ENCODE measurements at regions not wholly inside any gene's neighbourhood (a gene's known extent, or its start where the extent isn't known, plus 50 kb on each side); places are given as distances from the start of the nearest gene placed in this dataset.

- POLR2A ChIA-PET = no interaction called here
- intact Hi-C loops (cut with micrococcal nuclease) = loop anchor here (5.0 kb wide), 1 partner anchor 337 kb away; no protein-coding TSS in a partner anchor
- H2AFZ ChIP-seq (ENCODE audit: low read depth, low read length) = no peak overlapping the region
Observed at GRCh38 chr5:86675311-86675710, 57.6 kb downstream of the COX7C start.

More at GRCh38 chr5:86675311-86675710, 57.6 kb downstream of the COX7C start:
- DNase-seq (ENCODE audit: low read depth, low spot score) = no peak
- CTCF ChIA-PET = interaction anchor here (1.1 kb wide), 1 partner anchor 293 kb away, joined by 4 read pairs; no protein-coding TSS in a partner anchor
- Histone ChIP-seq H3K4me2 (ENCODE audit: insufficient read depth, low read length) (no peak overlapping the region), H3K36me3 (ENCODE audit: control insufficient read depth in 2 of 2, extremely low read depth in 1 of 2, insufficient read depth in 2 of 2, low read length in 2 of 2) (no peaks in the 10 kb centered on the region), H3K79me2 (ENCODE audit: control insufficient read depth, insufficient read depth, low read length) (no peaks in the 10 kb centered on the region), H3K4me3 (replicated peaks in 1 of 3; ENCODE audit: insufficient read depth in 1 of 3, low read depth in 1 of 3, low read length in 3 of 3) (no peak overlapping the region), H3K27ac (ENCODE audit: insufficient read depth, low read depth, low read length) (no peak overlapping the region), H3K9me1 (replicated peaks; ENCODE audit: control insufficient read depth, extremely low read depth, insufficient read depth, low read length) (no peaks in the 10 kb centered on the region), H3K27me3 (ENCODE audit: control insufficient read depth in 2 of 2, insufficient read depth in 2 of 2, low read length in 2 of 2) (no peaks in the 10 kb centered on the region), H3K9ac (replicated peaks; ENCODE audit: extremely low read depth, insufficient read depth, low read length) (no peak overlapping the region), H4K20me1 (replicated peaks; ENCODE audit: control insufficient read depth, extremely low read depth, insufficient read depth, low read length) (no peaks in the 10 kb centered on the region), H3K4me1 (ENCODE audit: control insufficient read depth, extremely low read depth, insufficient read depth, low read length) (no peaks in the 10 kb centered on the region), H3K9me3 (replicated peaks; ENCODE audit: control insufficient read depth, insufficient read depth, low read length) (no peaks in the 10 kb centered on the region)
- BruUV-seq (replicated peaks) = no TSS peak
- TF ChIP-seq POLR2A (IDR thresholded peaks at IDR 0.05; ENCODE audit: low read depth, low read length) (no peak), FOS (IDR thresholded peaks at IDR 0.05; ENCODE audit: borderline replicate concordance, insufficient read depth, low read length) (no peak), CTCF (IDR thresholded peaks at IDR 0.05; ENCODE audit: extremely low read depth in 1 of 2, insufficient read depth in 1 of 2, low read depth in 1 of 2, low read length in 2 of 2) (no peak), JUN (IDR thresholded peaks at IDR 0.05; ENCODE audit: borderline replicate concordance, insufficient read depth, insufficient read length, low read depth) (no peak), EZH2 (IDR thresholded peaks at IDR 0.05; ENCODE audit: borderline replicate concordance, low read depth, low read length, severe bottlenecking) (no peak), GATA2 (IDR thresholded peaks at IDR 0.05; ENCODE audit: insufficient read depth, insufficient read length, low read depth, low read length) (no peak), MYC (IDR thresholded peaks at IDR 0.05; ENCODE audit: low read depth, low read length) (no peak), POLR2AphosphoS5 (IDR thresholded peaks at IDR 0.05; ENCODE audit: insufficient read depth, low read depth, low read length) (no peak), MAX (IDR thresholded peaks at IDR 0.05; ENCODE audit: insufficient read depth, insufficient read length) (no peak)
- no peak for FAIRE-seq
- dilution Hi-C loops (cut with MboI; ENCODE audit: extremely low pct_ligation_motif_present, low sequenced_read_pairs) = no loop called here
